ENCODE measurements at regions not wholly inside any gene's neighbourhood (a gene's known extent, or its start where the extent isn't known, plus 50 kb on each side); places are given as distances from the start of the nearest gene placed in this dataset.

DNA sequence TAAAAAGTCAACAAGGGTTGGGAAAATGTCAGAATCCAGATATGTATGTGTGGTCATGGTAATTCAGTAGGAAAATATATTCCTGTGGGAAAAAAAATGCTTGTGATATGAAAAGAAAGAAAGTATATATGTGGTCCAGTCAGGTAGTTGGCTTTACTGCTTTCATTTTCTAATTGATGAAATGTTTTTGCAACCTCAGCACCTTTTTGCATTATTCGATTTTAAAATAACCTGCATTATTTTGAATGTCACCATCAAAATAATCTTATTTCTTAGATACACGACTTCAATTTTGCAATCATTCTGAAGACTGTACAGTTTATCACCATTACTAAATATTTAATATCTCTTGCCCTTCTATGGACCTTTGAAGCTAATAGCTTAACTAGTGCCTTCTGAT, 170.8 kb upstream of the SPANXN4 start:
- TF ChIP-seq ZNF530 (CRISPR knock-in tag; IDR thresholded peaks at IDR 0.05; ENCODE audit: low read depth) (no peak), ZMYM2 (CRISPR knock-in tag; IDR thresholded peaks at IDR 0.05) (no peak), JUND (CRISPR knock-in tag; IDR thresholded peaks at IDR 0.05) (no peak)
- TF ChIP-seq, protein P1, sequence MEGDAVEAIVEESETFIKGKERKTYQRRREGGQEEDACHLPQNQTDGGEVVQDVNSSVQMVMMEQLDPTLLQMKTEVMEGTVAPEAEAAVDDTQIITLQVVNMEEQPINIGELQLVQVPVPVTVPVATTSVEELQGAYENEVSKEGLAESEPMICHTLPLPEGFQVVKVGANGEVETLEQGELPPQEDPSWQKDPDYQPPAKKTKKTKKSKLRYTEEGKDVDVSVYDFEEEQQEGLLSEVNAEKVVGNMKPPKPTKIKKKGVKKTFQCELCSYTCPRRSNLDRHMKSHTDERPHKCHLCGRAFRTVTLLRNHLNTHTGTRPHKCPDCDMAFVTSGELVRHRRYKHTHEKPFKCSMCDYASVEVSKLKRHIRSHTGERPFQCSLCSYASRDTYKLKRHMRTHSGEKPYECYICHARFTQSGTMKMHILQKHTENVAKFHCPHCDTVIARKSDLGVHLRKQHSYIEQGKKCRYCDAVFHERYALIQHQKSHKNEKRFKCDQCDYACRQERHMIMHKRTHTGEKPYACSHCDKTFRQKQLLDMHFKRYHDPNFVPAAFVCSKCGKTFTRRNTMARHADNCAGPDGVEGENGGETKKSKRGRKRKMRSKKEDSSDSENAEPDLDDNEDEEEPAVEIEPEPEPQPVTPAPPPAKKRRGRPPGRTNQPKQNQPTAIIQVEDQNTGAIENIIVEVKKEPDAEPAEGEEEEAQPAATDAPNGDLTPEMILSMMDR (CRISPR knock-in tag; IDR thresholded peaks at IDR 0.05) = no peak
- TF ChIP-seq, protein P2, sequence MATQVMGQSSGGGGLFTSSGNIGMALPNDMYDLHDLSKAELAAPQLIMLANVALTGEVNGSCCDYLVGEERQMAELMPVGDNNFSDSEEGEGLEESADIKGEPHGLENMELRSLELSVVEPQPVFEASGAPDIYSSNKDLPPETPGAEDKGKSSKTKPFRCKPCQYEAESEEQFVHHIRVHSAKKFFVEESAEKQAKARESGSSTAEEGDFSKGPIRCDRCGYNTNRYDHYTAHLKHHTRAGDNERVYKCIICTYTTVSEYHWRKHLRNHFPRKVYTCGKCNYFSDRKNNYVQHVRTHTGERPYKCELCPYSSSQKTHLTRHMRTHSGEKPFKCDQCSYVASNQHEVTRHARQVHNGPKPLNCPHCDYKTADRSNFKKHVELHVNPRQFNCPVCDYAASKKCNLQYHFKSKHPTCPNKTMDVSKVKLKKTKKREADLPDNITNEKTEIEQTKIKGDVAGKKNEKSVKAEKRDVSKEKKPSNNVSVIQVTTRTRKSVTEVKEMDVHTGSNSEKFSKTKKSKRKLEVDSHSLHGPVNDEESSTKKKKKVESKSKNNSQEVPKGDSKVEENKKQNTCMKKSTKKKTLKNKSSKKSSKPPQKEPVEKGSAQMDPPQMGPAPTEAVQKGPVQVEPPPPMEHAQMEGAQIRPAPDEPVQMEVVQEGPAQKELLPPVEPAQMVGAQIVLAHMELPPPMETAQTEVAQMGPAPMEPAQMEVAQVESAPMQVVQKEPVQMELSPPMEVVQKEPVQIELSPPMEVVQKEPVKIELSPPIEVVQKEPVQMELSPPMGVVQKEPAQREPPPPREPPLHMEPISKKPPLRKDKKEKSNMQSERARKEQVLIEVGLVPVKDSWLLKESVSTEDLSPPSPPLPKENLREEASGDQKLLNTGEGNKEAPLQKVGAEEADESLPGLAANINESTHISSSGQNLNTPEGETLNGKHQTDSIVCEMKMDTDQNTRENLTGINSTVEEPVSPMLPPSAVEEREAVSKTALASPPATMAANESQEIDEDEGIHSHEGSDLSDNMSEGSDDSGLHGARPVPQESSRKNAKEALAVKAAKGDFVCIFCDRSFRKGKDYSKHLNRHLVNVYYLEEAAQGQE (IDR thresholded peaks at IDR 0.05; ENCODE audit: borderline replicate concordance in 1 of 2, low read depth in 1 of 2, low read length in 2 of 2) = no peak
